ENCODE measurements at regions not wholly inside any gene's neighbourhood (a gene's known extent, or its start where the extent isn't known, plus 50 kb on each side); places are given as distances from the start of the nearest gene placed in this dataset.

DNA sequence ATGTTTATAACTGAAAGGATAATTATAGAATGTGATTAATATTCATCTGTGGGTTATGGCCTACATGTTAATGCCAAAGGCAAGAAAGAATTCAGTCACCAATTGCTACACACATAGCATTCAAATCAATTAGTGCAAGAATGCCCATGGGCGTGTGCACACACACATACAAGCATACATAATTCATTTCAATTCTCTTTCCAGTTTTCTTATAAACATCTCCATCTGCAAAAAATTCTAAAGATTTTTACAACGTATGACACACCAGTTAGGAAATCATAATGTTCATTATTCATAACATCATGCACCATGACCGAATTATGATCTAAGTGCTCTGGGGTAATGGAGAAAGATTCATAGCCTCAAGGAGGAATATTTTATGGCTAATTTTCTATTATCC is 111.0 kb upstream of the ADTRP start (continued):
- TF ChIP-seq ZNF79 (CRISPR knock-in tag; IDR thresholded peaks at IDR 0.05; ENCODE audit: low read depth) (no peak), PRPF4 (IDR thresholded peaks at IDR 0.05; ENCODE audit: insufficient read depth, low read depth, low read length, poor library complexity, severe bottlenecking) (no peak), U2AF1 (optimal IDR thresholded peaks at IDR 0.05; ENCODE audit: low read depth, low read length) (no peak), ZNF408 (CRISPR knock-in tag; IDR thresholded peaks at IDR 0.05; ENCODE audit: low read depth) (no peak), SUPT5H (IDR thresholded peaks at IDR 0.05) (no peak)
- TF ChIP-seq, protein P1, sequence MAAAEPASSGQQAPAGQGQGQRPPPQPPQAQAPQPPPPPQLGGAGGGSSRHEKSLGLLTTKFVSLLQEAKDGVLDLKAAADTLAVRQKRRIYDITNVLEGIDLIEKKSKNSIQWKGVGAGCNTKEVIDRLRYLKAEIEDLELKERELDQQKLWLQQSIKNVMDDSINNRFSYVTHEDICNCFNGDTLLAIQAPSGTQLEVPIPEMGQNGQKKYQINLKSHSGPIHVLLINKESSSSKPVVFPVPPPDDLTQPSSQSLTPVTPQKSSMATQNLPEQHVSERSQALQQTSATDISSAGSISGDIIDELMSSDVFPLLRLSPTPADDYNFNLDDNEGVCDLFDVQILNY (CRISPR knock-in tag; IDR thresholded peaks at IDR 0.05), result no peak
- TF ChIP-seq, protein P2, sequence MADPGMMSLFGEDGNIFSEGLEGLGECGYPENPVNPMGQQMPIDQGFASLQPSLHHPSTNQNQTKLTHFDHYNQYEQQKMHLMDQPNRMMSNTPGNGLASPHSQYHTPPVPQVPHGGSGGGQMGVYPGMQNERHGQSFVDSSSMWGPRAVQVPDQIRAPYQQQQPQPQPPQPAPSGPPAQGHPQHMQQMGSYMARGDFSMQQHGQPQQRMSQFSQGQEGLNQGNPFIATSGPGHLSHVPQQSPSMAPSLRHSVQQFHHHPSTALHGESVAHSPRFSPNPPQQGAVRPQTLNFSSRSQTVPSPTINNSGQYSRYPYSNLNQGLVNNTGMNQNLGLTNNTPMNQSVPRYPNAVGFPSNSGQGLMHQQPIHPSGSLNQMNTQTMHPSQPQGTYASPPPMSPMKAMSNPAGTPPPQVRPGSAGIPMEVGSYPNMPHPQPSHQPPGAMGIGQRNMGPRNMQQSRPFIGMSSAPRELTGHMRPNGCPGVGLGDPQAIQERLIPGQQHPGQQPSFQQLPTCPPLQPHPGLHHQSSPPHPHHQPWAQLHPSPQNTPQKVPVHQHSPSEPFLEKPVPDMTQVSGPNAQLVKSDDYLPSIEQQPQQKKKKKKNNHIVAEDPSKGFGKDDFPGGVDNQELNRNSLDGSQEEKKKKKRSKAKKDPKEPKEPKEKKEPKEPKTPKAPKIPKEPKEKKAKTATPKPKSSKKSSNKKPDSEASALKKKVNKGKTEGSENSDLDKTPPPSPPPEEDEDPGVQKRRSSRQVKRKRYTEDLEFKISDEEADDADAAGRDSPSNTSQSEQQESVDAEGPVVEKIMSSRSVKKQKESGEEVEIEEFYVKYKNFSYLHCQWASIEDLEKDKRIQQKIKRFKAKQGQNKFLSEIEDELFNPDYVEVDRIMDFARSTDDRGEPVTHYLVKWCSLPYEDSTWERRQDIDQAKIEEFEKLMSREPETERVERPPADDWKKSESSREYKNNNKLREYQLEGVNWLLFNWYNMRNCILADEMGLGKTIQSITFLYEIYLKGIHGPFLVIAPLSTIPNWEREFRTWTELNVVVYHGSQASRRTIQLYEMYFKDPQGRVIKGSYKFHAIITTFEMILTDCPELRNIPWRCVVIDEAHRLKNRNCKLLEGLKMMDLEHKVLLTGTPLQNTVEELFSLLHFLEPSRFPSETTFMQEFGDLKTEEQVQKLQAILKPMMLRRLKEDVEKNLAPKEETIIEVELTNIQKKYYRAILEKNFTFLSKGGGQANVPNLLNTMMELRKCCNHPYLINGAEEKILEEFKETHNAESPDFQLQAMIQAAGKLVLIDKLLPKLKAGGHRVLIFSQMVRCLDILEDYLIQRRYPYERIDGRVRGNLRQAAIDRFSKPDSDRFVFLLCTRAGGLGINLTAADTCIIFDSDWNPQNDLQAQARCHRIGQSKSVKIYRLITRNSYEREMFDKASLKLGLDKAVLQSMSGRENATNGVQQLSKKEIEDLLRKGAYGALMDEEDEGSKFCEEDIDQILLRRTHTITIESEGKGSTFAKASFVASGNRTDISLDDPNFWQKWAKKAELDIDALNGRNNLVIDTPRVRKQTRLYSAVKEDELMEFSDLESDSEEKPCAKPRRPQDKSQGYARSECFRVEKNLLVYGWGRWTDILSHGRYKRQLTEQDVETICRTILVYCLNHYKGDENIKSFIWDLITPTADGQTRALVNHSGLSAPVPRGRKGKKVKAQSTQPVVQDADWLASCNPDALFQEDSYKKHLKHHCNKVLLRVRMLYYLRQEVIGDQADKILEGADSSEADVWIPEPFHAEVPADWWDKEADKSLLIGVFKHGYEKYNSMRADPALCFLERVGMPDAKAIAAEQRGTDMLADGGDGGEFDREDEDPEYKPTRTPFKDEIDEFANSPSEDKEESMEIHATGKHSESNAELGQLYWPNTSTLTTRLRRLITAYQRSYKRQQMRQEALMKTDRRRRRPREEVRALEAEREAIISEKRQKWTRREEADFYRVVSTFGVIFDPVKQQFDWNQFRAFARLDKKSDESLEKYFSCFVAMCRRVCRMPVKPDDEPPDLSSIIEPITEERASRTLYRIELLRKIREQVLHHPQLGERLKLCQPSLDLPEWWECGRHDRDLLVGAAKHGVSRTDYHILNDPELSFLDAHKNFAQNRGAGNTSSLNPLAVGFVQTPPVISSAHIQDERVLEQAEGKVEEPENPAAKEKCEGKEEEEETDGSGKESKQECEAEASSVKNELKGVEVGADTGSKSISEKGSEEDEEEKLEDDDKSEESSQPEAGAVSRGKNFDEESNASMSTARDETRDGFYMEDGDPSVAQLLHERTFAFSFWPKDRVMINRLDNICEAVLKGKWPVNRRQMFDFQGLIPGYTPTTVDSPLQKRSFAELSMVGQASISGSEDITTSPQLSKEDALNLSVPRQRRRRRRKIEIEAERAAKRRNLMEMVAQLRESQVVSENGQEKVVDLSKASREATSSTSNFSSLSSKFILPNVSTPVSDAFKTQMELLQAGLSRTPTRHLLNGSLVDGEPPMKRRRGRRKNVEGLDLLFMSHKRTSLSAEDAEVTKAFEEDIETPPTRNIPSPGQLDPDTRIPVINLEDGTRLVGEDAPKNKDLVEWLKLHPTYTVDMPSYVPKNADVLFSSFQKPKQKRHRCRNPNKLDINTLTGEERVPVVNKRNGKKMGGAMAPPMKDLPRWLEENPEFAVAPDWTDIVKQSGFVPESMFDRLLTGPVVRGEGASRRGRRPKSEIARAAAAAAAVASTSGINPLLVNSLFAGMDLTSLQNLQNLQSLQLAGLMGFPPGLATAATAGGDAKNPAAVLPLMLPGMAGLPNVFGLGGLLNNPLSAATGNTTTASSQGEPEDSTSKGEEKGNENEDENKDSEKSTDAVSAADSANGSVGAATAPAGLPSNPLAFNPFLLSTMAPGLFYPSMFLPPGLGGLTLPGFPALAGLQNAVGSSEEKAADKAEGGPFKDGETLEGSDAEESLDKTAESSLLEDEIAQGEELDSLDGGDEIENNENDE (IDR thresholded peaks at IDR 0.05; ENCODE audit: low read depth, low read length), result no peak

Data from K562 (cell line).